Body of pancreas (tissue), 4 donors: ENCODE measurements at regions not wholly inside any gene's neighbourhood (a gene's known extent, or its start where the extent isn't known, plus 50 kb on each side); places are given as distances from the start of the nearest gene placed in this dataset.

Experiments used
- CTCF ChIP-seq, 7 experiments: fragments of 450-650 bp in 4 of 7; fragments of 200-600 bp in 3 of 7; sonication (generic) in 3 of 7; IDR thresholded peaks; one replicate each; pipeline ENCODE4 v1.5.1; 2016 to 2019; ENCODE audit warnings: antibody characterized with exemption in 7 of 7
- POLR2A ChIP-seq, 3 donors: fragments of 450-650 bp; IDR thresholded peaks; one replicate each; pipeline ENCODE4 v1.6.1; 2016; ENCODE audit warnings: antibody characterized with exemption in 3 of 3, mild to moderate bottlenecking in 2 of 3

DNA sequence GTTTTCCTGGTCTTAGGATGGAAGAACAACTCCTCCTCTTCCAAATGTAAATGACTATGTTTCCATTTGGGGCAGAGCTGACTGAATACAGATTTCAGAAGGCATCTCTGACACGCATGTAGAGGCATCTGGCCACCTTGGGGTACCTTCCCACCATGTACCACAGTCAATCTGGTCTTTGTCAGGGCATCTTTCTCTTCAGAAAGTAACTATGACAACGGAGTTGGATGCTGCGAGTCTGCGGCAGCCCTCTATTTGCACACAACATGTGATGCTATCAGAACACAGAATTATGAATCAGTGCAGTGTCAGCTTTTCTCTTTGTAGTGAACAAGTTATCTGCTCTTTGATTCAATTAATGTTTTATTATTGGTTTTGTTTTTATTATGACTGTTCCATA lies 94.7 kb downstream of the TSEN15 start:
- no peak for TF ChIP-seq CTCF (IDR thresholded peaks at IDR 0.05)
- no peak for TF ChIP-seq POLR2A (IDR thresholded peaks at IDR 0.05)
